ENCODE measurements at regions not wholly inside any gene's neighbourhood (a gene's known extent, or its start where the extent isn't known, plus 50 kb on each side); places are given as distances from the start of the nearest gene placed in this dataset.

- peak overlapping the region; percentile 69; the same call in 1 of the 2 replicates for H3K4me3 ChIP-seq (ENCODE audit: low read length)
- TF ChIP-seq ZNF274 (IDR thresholded peaks at IDR 0.05; ENCODE audit: low read depth, low read length): no peak
Observed at GRCh38 chr6:14210077-14210476, 92.5 kb downstream of the CD83 start.

GRCh38 chr6:14210663-14211561 lies 93.3 kb downstream of the CD83 start:
- peak overlapping the region; percentile 69; the same call in 1 of the 2 replicates for H3K4me3 ChIP-seq (ENCODE audit: low read length)

DNA sequence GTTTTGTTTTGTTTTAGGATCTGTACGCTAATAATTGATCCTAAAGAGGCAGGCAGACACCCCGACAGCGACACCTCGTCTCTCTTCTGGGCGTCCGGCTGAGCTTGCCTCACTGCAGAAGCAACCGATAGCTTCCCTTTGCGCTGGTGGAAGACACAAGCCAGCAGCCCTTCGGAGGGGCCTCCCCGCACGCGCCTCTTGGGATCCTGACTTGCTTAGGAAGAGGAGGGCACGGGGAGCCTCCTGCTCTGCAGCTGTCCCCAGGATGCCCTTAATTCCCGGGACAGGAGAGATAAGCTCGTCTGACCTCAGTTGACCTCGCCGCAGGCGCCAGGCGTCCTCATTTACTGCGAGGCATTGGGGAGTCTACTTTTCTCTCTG lies 94.0 kb downstream of the CD83 start:
- peak overlapping the region; percentile 62; the same call in 1 of the 2 replicates for H3K4me3 ChIP-seq (ENCODE audit: low read length)
- TF ChIP-seq ZNF274 (IDR thresholded peaks at IDR 0.05; ENCODE audit: low read depth, low read length): no peak

More at GRCh38 chr6:14210663-14211561, 93.3 kb downstream of the CD83 start:
- no peak for TF ChIP-seq ZNF274 (IDR thresholded peaks at IDR 0.05; ENCODE audit: low read depth, low read length)

DNA sequence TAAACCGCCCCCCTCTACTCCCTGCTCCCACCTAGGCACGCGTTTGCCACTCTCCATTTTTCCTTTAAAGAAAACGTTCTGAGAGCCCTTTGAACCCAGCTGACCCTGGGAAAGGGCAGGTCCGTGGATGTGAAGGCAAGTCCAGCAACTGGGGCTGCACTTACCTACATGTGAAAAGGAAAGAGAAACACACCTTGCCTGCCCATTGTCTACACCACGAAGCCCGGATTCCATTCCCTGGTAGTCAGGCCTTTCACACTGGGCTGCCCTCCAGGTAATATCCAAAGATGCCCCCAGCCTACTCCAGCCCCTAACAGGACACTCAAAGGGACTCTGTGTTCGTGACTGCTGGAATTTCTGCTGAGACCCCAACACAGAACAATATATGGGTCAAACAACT lies 94.4 kb downstream of the CD83 start:
- H3K4me3 ChIP-seq (ENCODE audit: low read length): no peak overlapping the region; the same call in 1 of the 2 replicates
- TF ChIP-seq ZNF274 (IDR thresholded peaks at IDR 0.05; ENCODE audit: low read depth, low read length): no peak

GRCh38 chr6:14212632-14213031 lies 95.1 kb downstream of the CD83 start:
- no peak overlapping the region for H3K4me3 ChIP-seq (ENCODE audit: low read length)

GRCh38 chr6:14216946-14217684 lies 99.5 kb downstream of the CD83 start:
- no peak for TF ChIP-seq ZNF274 (IDR thresholded peaks at IDR 0.05; ENCODE audit: low read depth, low read length)
- H3K4me3 ChIP-seq (ENCODE audit: low read length): no peak overlapping the region

More at GRCh38 chr6:14212632-14213031, 95.1 kb downstream of the CD83 start:
- no peak for TF ChIP-seq ZNF274 (IDR thresholded peaks at IDR 0.05; ENCODE audit: low read depth, low read length)

DNA sequence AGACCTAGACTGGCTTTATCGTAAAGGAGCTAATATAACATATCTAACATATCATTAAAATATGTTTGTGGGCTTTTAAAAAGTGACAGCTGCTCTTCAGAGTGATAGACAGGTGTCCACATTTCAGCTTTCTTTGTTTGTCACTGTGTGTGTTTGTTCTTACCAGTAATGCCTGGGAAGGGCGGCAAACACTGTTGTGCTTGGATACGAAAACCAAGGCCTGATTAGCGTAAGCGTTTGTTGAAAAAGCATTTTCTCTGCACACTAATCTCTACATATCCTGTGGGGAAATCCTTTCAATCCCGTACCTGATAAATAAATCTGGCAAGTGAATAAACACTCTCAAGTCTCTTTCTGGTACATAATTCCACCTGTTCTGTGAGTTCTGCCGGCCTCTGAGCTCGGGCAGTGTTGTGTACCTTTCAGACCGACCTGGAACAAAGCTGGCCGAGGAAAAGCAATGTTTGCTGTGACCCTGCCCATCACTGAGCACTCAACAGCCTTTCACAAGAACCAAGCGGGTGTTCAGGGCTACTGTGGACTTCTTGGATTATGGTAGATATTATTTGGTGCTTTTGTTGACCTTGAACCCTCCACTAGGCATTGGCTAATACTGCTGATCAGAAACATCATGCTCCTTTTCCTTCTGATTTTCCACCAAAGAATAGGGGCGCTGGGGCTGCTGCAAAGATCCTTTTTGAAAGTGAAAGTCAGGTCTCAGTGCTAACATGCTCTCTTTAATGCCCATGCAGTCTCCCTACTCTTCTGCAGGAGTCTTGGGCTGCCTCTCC lies 100.4 kb downstream of the CD83 start:
- H3K4me3 ChIP-seq (ENCODE audit: low read length): no peak overlapping the region
- no peak for TF ChIP-seq ZNF274 (IDR thresholded peaks at IDR 0.05; ENCODE audit: low read depth, low read length)

GRCh38 chr6:14218519-14218800 lies 100.9 kb downstream of the CD83 start:
- no peak overlapping the region for H3K4me3 ChIP-seq (ENCODE audit: low read length)
- no peak for TF ChIP-seq ZNF274 (IDR thresholded peaks at IDR 0.05; ENCODE audit: low read depth, low read length)

GRCh38 chr6:14221564-14222279 lies 104.2 kb downstream of the CD83 start:
- TF ChIP-seq ZNF274 (IDR thresholded peaks at IDR 0.05; ENCODE audit: low read depth, low read length): no peak

GRCh38 chr6:14222956-14223355 lies 105.4 kb downstream of the CD83 start:
- H3K4me3 ChIP-seq (ENCODE audit: low read length): no peak overlapping the region
- TF ChIP-seq ZNF274 (IDR thresholded peaks at IDR 0.05; ENCODE audit: low read depth, low read length): no peak

More at GRCh38 chr6:14221564-14222279, 104.2 kb downstream of the CD83 start:
- no peak overlapping the region for H3K4me3 ChIP-seq (ENCODE audit: low read length)

GRCh38 chr6:14224359-14225103 lies 107.0 kb downstream of the CD83 start:
- H3K4me3 ChIP-seq (ENCODE audit: low read length): no peak overlapping the region
- TF ChIP-seq ZNF274 (IDR thresholded peaks at IDR 0.05; ENCODE audit: low read depth, low read length): no peak

GRCh38 chr6:14226051-14226660 lies 108.6 kb downstream of the CD83 start:
- H3K4me3 ChIP-seq (ENCODE audit: low read length): no peak overlapping the region
- TF ChIP-seq ZNF274 (IDR thresholded peaks at IDR 0.05; ENCODE audit: low read depth, low read length): no peak

DNA sequence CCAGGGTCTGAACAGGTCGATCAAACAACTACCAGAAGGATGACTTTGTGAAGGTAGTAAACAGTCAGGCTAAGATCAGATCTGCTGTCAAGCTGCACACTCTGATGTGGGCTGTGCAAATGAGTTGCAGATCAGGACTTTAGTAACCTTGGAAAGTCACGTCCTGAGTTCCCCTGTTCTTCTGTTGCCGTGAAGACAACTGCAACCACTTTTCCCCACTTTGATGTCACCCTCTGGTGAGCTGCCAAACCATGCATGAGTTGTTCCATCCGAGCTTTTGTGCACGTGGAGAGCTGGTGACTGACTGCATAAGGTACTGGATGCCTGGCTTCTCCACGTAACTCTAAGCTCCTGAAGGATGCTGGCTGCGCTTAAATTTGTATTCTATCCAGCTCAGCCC lies 111.0 kb downstream of the CD83 start:
- H3K4me3 ChIP-seq (ENCODE audit: low read length): no peak overlapping the region
- TF ChIP-seq ZNF274 (IDR thresholded peaks at IDR 0.05; ENCODE audit: low read depth, low read length): no peak

Measured in GM08714 (cell line).